PC-9 (cell line): ENCODE measurements at regions not wholly inside any gene's neighbourhood (a gene's known extent, or its start where the extent isn't known, plus 50 kb on each side); places are given as distances from the start of the nearest gene placed in this dataset.

Experiments used
- BruUV-seq: library from RNA; stranded (reverse); fragments of 400-500 nt; replicated peaks from 2 replicates; lab custom pipeline; 2021; lab: Mats Ljungman, UMichigan
- CTCF ChIA-PET: fragments of 300-600 bp; sonication (Branson Sonifier 250); formaldehyde crosslinking; loops from one replicate; lab custom pipeline; 2022; ENCODE audit warnings: antibody characterized with exemption; lab: Charles Lee
- POLR2A ChIA-PET: fragments of 300-600 bp; sonication (Branson Sonifier 250); formaldehyde crosslinking; loops from one replicate; lab custom pipeline; 2022; ENCODE audit warnings: antibody characterized with exemption; ENCODE audit not compliant: unreplicated experiment; lab: Charles Lee
- DNase-seq, 2 experiments: peaks; one replicate each; pipeline versions ENCODE4 v3.0.0 to v3.0.0-alpha.2; 2015 to 2022; ENCODE audit warnings: mixed read lengths in 1 of 2
- H2AFZ ChIP-seq: fragments of 200-600 bp; sonication (generic); 2 replicates; pipeline ENCODE4 v1.8.1; 2017; ENCODE audit warnings: antibody characterized with exemption
- H3F3A ChIP-seq: fragments of 200-600 bp; sonication (generic); 2 replicates; pipeline ENCODE4 v1.8.1; 2017; ENCODE audit warnings: antibody characterized with exemption, mild to moderate bottlenecking, low read depth; ENCODE audit not compliant: insufficient read depth
- H3K27ac ChIP-seq: fragments of 200-600 bp; sonication (generic); 2 replicates; pipeline ENCODE4 v1.6.1; 2016; ENCODE audit warnings: mixed run types
- H3K27me3 ChIP-seq: fragments of 200-600 bp; sonication (generic); 2 replicates; pipeline ENCODE4 v1.6.1; 2016; ENCODE audit warnings: low read depth, mixed run types; ENCODE audit not compliant: insufficient read depth
- H3K36me3 ChIP-seq: fragments of 200-600 bp; sonication (generic); 2 replicates; pipeline ENCODE4 v1.6.1; 2016; ENCODE audit warnings: low read depth, mixed run types
- H3K4me1 ChIP-seq: fragments of 200-600 bp; sonication (generic); replicated peaks from 2 replicates; pipeline ENCODE4 v1.6.1; 2016; ENCODE audit warnings: mixed run types; ENCODE audit not compliant: insufficient read depth
- H3K4me2 ChIP-seq: fragments of 200-600 bp; sonication (generic); 2 replicates; pipeline ENCODE4 v1.6.1; 2017; ENCODE audit warnings: mixed run types
- H3K4me3 ChIP-seq: fragments of 200-600 bp; sonication (generic); 2 replicates; pipeline ENCODE4 v1.6.1; 2016; ENCODE audit warnings: mixed run types
- H3K79me2 ChIP-seq: fragments of 200-600 bp; sonication (generic); 2 replicates; pipeline ENCODE4 v1.6.1; 2017; ENCODE audit warnings: low read depth, mixed run types
- H3K9me2 ChIP-seq: fragments of 200-600 bp; sonication (generic); 2 replicates; pipeline ENCODE4 v1.8.1; 2017; ENCODE audit warnings: mild to moderate bottlenecking; ENCODE audit not compliant: insufficient read depth
- H3K9me3 ChIP-seq: fragments of 200-600 bp; sonication (generic); 2 replicates; pipeline ENCODE4 v1.8.1; 2016; ENCODE audit warnings: low read depth; ENCODE audit not compliant: insufficient read depth
- H4K20me1 ChIP-seq: fragments of 200-600 bp; sonication (generic); 2 replicates; pipeline ENCODE4 v1.8.1; 2017; ENCODE audit not compliant: insufficient read depth
- EZH2 ChIP-seq: fragments of 200-600 bp; sonication (generic); IDR thresholded peaks from 2 replicates; pipeline ENCODE4 v1.8.0; 2017; ENCODE audit warnings: antibody characterized with exemption, low read depth
- intact Hi-C: fragments of 100-400 bp; cut with micrococcal nuclease; formaldehyde crosslinking; loops from one replicate; pipeline ENCODE4 v1.10.0; 2022; ENCODE audit not compliant: unreplicated experiment
- TF ChIP-seq, protein P1 (sequence below): fragments of 200-600 bp; sonication (generic); conservative IDR thresholded peaks from 2 replicates; pipeline ENCODE4 v1.6.1; 2017; ENCODE audit warnings: mixed run types, antibody characterized with exemption, mild to moderate bottlenecking, moderate library complexity

DNA sequence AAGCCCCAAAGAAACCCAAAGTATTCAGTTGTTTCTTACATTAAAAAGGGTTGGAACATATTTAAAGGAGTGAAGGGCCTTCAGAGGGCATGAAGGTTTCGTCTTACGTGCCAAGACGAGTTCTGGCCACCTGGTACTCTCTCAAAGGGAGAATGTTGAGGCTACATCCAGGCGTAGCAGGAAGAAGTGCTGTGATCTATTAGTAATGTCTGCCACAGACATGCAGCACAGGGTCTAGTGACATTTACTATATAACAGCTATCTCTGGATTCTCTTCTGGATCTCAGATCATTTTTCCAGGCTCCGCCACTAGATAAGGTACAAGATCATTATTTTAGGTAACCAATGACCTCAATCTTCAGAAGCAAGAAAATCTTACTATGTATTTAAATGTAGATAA lies 76.5 kb upstream of the ARID5B start:
- Histone ChIP-seq H2AFZ (no peak overlapping the region), H4K20me1 (no peaks in the 10 kb centered on the region), H3K9me3 (no peaks in the 10 kb centered on the region; the same call in 1 of the 2 replicates), H3K4me2 (no peak overlapping the region), H3K4me3 (no peak overlapping the region), H3F3A (no peaks in the 10 kb centered on the region; the same call in 1 of the 2 replicates), H3K9me2 (no peaks in the 10 kb centered on the region), H3K79me2 (no peaks in the 10 kb centered on the region), H3K4me1 (peaks cover 9% of the 10 kb centered on the region; the same call in 1 of the 2 replicates), H3K36me3 (no peaks in the 10 kb centered on the region), H3K27me3 (no peaks in the 10 kb centered on the region), H3K27ac (no peak overlapping the region)
- intact Hi-C loops, result no loop called here
- ChIA-PET POLR2A (no interaction called here), CTCF (no interaction called here)
- no TSS peak for BruUV-seq
- TF ChIP-seq, protein P1, sequence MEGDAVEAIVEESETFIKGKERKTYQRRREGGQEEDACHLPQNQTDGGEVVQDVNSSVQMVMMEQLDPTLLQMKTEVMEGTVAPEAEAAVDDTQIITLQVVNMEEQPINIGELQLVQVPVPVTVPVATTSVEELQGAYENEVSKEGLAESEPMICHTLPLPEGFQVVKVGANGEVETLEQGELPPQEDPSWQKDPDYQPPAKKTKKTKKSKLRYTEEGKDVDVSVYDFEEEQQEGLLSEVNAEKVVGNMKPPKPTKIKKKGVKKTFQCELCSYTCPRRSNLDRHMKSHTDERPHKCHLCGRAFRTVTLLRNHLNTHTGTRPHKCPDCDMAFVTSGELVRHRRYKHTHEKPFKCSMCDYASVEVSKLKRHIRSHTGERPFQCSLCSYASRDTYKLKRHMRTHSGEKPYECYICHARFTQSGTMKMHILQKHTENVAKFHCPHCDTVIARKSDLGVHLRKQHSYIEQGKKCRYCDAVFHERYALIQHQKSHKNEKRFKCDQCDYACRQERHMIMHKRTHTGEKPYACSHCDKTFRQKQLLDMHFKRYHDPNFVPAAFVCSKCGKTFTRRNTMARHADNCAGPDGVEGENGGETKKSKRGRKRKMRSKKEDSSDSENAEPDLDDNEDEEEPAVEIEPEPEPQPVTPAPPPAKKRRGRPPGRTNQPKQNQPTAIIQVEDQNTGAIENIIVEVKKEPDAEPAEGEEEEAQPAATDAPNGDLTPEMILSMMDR, result no peak
- TF ChIP-seq EZH2, result no peak
- DNase-seq, result no peak

DNA sequence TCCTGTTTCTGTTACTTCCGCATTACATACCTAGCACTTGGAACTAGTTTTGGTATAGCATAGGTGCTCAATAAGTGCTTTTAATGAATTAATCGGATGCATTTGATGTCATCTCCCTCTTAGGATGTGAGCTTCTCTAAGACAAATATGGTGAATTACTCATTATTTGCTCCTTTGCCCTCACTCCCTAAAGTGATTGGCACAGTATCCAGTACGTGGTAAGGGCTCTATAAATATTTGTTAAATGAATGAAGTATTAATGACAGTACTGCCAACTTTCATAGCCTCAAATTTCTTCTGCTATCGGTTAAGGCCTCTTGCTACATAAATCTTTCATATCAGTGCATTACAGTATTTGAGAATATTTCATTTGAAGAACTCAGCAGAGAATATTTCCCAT lies 75.9 kb upstream of the ARID5B start:
- Histone ChIP-seq H3K27ac (no peak overlapping the region), H4K20me1 (no peaks in the 10 kb centered on the region), H3K4me3 (no peak overlapping the region), H3K36me3 (no peaks in the 10 kb centered on the region), H3K9me2 (no peaks in the 10 kb centered on the region), H2AFZ (no peak overlapping the region), H3K79me2 (no peaks in the 10 kb centered on the region), H3K4me2 (no peak overlapping the region), H3F3A (no peaks in the 10 kb centered on the region; the same call in 1 of the 2 replicates), H3K27me3 (no peaks in the 10 kb centered on the region), H3K9me3 (no peaks in the 10 kb centered on the region; the same call in 1 of the 2 replicates), H3K4me1 (peaks cover 9% of the 10 kb centered on the region; the same call in 1 of the 2 replicates)
- ChIA-PET POLR2A (no interaction called here), CTCF (no interaction called here)
- no TSS peak for BruUV-seq
- TF ChIP-seq, protein P1, result no peak
- TF ChIP-seq EZH2, result no peak
- intact Hi-C loops, result no loop called here
- DNase-seq, result no peak

DNA sequence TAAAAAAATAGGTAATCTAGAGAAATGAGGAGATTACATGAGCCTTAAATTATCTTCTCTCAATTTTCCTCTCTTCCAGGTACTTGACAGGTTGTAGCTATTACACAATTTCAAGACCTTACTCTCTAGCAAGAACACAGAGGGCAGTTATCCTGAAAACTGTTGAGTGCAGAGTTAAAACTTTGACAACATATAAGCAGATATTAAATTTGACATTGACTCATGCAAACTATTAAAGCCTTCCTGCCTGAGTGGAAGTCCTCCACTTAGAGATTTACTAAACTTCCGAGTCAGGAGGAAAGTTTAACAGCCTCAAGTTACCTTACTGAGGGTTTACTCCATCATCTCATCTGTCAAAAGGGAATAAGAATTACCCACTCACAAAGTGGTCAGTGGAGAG lies 73.5 kb upstream of the ARID5B start:
- TF ChIP-seq, protein P1, result no peak
- TF ChIP-seq EZH2, result no peak
- H3K27me3 ChIP-seq, result no peaks in the 10 kb centered on the region
- H3K36me3 ChIP-seq, result no peaks in the 10 kb centered on the region
- H3K79me2 ChIP-seq, result no peaks in the 10 kb centered on the region
- no peak overlapping the region for H3K4me2 ChIP-seq
- no peak overlapping the region for H3K4me3 ChIP-seq
- no peaks in the 10 kb centered on the region for H3K9me2 ChIP-seq
- CTCF ChIA-PET, result interaction anchor here (0.7 kb wide), 1 partner anchor 805 kb away, joined by 3 read pairs; no protein-coding TSS in a partner anchor
- H2AFZ ChIP-seq, result no peak overlapping the region
- POLR2A ChIA-PET, result interaction anchor here (0.5 kb wide), 1 partner anchor 46 kb away, joined by 3 read pairs; no protein-coding TSS in a partner anchor
- no peak for DNase-seq
- no peaks in the 10 kb centered on the region; the same call in 1 of the 2 replicates for H3K9me3 ChIP-seq
- no peaks in the 10 kb centered on the region; the same call in 1 of the 2 replicates for H3F3A ChIP-seq
- BruUV-seq, result no TSS peak
- no peaks in the 10 kb centered on the region for H4K20me1 ChIP-seq
- no peak overlapping the region for H3K27ac ChIP-seq
- peaks cover 20% of the 10 kb centered on the region for H3K4me1 ChIP-seq
- intact Hi-C loops, result no loop called here
